ENCODE measurements at regions not wholly inside any gene's neighbourhood (a gene's known extent, or its start where the extent isn't known, plus 50 kb on each side); places are given as distances from the start of the nearest gene placed in this dataset.
"Not testable (repeated sequence)": the region's sequence is repeated elsewhere in the genome, so short reads cannot be mapped to it uniquely, and the experiment has no call there.

DNA sequence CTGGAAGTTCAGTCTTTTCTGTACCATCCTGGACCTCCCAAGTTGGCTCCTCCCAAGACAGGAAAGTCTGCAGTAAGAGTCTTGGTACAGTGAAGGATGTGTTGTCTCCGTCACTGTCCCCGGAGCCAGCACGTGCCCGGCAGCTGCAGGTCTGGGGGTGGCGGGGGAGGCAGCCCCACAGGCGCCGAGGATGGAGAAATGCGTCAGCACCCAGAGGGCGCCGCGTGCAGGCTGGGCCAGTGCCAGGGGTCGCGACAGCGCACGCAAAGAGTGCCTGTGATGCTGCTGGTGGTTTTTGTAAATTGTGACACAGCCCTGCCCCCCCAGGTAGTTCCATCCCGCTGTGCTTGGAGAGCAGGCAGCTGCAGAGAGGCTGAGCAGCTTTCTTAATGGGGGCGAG is 1200.5 kb downstream of the BRD1 start:
- no peak for DNase-seq

DNA sequence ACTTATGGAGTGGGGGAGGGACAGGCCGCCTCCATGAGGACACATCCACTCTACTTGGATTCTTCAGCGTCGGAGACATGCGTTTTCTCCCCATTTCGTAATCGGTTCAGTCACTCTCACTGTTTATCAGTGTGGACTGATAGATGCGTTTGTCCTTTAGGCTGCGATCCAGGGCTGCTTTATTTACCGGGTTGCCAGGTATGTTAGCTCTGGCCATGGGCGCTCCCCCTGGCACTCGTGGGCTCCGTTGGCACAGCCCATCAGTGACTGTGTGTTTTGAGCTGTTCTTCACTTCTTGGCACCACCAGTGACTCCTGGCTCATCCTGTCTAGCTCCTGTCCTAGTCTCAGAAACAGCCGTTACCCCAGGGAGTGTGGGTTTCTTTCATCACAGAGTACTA is 1203.3 kb downstream of the BRD1 start:
- no peak for DNase-seq

DNA sequence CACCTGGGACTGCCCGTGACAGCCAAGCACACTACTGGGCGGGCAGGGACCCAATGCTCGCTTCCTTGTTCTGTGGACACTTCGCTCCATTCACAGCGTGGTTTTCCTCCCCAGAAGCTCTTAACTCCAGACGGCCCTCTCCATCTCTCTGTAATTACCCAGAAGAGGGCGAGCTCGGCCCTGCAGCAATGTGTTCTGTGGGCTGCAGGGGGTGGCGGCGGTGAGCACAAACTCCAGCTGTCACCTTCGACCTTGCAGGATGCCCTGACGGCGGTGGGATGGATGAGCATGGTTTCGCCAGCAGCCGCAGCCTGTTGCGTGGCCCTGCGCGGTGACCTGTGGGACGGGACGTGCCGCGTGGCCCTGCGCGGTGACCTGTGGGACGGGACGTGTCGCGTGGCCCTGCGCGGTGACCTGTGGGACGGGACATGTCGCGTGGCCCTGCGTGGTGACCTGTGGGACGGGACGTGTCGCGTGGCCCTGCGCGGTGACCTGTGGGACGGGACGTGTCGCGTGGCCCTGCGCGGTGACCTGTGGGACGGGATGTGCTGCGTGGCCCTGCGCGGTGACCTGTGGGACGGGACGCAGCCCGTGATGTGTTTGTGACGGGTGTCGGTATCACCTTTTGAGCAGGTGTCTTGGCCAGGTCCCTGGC is 1204.7 kb downstream of the BRD1 start:
- no peak for DNase-seq

DNA sequence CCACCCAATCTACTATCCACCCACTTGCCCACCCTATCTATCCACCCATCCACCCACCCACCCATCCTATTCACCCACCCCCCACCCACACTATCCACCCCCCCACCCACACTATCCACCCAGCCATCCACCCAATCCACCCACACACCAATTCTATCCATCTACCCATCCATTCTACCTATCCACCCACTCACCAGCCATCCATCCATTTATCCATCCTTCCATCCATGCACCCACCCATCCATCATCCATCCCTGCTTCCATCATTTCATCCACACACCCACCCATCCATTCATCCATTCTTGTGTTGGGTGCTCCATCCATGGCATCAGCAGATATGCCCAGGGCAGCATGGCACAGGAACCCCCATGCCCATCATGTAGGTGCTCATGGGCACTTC is 1206.6 kb downstream of the BRD1 start:
- no peak for DNase-seq

DNA sequence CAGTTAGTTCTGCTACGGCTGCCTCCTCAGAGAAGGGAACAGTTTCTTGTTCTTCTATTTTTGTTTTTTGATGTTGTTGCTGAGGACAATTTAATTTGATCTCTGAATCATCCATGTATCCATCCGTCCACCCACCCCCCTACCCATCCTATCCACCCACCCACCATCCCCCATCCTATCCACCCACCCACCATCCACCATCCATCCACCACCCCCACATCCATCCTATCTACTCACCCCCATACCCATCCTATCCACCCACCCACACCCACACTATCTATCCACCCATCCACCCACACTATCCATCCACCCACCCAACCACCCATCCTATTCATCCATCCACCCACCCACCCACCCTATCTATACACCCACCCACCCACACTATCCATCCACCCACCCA is 1207.2 kb downstream of the BRD1 start:
- DNase-seq, result not testable (repeated sequence)

DNA sequence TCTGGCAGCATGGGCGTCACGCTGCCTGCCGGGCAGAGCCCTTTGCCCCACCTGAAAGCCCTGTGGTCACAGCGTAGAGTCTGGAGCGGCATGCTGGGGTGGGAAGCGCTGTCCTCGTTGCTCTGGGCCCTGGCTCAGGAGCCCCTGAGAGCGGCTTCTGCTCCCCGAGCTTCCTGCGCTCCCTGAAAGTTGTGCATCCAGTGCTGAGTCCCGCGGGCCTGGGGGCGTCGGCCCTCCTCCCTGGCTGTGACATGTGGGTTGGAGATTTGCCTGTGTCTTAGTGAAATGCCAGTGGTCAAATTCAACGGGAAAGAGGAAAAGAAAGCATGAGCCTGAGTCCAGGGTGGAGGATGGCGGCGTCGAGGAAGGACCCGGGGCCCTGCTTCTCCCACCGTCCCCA is 1208.0 kb downstream of the BRD1 start:
- DNase-seq, result no peak

DNA sequence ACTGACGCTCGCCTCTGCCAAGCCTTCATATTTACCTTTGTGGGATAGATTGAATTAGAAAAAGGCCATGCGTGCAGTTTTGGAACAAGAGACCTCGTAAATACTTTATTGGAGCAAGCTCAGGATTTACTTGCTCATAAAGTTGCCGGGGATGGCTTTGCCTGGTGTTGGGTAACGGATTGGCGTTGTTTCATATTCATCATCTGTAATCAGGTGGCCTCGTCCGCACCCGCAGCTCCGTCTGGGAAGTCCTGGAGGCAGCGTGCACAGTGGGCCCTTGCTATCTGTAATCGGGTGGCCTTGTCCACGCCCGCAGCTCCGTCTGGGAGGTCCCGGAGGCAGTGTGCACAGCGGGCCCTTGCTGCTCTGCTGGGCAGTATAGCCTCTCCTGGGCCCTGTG is 1209.3 kb downstream of the BRD1 start:
- no peak for DNase-seq

DNA sequence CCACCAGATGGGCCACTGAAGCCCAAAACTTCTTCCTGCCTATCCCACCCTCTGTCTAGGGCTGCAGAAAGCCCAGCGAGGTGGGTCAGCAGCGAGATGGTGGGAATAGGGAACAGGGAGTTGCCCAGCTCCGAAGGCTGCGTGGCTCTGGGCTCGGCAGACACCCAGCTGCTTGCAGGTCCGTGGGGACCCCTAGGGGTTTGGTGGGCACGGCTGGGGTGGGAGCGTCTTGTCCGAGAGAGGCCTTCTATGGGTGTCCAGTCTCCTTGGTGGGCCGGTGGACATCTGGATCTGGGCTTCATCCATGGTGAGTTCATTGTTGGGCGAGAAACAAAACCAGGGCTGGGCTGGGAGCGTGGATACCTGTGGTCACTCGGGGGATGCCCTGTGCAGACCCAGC is 1211.0 kb downstream of the BRD1 start:
- no peak for DNase-seq

DNA sequence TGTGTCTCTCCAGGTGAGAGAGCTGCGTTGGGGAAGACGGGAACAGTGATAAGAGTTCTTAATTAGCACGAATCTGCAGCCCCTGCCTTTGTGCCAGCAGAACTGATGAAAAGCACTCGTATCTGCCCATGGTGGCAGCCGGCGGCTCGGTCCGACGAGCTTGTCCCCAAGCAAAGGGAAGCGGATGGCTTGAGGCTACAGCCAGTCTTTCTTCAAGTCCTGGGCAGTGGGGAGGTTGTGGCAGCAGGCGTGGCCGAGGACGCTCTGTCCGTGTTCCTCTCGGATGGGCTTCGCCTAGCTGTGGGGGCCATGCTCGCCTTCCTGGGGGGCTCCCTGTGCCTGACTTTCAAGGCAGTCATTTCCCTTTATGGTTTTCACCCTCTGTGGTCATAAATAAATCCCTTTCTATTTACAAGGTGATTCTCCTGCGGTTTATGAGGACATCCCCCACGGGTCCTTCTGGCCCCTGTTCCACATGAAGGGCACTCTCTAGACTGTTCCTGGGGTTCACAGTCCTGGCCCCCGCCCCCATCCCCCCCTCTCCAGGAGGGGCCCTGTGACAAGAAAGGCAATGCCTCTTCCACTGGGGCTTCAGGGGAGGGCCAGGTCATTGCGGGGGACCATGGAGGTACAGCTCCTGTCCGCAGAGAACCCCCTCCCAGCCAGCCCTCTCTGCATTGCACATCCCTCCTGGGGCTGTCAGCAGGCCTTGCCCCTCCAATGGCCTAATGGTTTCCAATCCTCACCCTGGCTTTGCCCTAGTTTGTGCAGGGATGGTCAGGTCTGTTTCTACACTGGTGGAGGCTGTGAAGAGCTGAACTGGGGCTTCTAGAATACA is 1212.3 kb downstream of the BRD1 start:
- DNase-seq, result no peak

DNA sequence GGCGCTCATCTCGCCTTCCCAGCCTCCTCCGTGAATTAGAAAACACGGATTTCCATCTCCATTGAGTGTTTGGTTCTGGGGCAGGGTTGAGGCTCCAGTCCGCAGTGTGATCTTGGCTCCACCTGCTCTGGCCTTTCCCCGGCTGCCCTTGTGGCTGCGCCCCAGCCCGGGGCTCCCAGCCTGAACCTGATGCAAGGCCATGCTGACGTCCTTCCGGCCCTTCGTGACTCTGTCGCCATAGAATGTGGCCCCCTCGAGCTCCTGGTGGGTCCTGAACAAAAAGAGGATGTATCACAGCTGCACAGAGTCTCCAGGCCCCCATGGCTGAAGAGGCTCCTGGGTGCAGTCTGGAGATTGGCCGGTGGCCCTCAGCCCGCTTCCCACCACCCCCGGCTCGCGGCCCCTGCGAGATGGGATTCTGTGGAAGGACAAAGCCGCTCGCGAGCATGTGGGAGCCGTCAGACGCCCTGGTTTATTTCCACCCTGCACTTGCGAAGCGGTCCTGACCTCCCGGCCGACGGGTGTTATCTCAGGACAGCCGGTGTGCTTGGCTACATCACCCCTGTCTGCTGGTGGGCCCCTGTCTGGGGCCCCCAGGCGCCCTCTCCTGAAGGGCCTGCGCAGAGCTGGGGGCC is 1214.0 kb downstream of the BRD1 start:
- no peak for DNase-seq

DNA sequence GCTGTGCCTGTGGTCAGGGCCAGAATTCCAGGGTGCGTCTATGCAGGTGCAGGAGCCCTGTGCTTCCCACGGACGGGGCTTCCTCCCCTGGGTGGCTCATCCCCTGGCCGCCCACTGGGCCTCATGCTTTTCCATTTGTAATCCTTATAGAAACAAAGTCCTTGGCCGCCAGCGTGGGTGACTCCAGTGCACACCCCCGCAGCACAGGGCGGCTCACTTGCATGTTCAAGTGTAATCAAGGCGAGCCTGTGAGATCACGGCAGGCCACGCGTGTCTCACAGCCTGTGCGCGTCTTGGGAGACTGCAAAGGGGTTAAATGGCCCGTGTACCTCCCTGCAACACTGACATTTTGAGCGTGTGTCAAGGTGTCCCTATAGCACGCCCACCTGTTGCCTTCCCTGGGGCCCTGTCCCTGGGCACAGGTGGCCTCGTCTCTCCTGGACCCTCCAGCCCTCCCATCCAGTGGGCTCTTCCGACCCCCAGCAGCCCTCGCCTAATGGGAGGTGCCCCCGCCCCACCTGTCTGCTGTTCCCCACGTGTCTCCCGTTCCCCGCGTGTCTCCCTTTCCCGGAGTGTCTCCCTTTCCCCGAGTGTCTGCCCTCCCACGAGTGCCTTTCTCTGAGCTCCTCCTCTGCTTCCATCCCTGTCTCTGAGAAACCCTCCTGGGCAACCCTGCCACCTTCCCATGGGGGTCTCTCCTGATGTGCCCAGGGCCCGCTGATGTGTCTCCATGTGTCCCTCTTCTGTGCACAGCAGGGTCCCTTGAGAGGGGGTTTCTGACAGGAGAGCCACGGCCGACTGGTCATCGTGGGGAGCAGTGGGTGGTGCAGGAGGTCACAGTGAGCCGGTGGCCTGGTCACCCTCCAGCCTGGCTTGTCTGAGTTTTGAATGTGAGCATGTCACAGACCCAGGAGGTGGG is 1215.3 kb downstream of the BRD1 start:
- DNase-seq, result no peak

DNA sequence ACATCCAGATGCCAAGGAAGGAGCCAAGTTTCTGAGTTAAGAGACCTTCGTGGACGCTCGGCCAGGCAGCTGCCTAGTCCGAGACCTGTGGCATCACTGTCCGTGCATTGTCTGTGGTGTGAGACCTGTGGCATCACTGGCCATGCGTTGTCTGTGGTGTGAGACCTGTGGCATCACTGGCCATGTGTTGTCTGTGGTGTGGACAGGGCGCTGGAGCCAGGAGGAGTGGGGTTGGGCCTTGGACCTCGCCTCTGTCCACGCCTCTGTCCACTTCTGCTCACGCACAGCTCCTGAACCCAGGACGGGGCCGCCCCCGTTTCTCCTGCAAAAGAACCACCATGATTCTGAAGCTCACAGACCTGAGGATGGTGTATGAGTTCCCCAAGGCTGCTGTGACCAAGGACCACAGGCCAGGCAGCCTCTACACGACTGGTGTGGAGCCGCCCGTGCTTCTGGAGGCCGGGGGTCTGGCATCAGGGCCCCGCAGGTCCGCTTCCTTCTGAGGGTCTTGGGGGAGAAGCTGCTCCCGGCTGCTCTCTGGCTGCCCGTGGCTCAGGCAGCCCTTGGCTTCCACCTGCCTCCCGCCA is 1218.3 kb downstream of the BRD1 start:
- no peak for DNase-seq

DNA sequence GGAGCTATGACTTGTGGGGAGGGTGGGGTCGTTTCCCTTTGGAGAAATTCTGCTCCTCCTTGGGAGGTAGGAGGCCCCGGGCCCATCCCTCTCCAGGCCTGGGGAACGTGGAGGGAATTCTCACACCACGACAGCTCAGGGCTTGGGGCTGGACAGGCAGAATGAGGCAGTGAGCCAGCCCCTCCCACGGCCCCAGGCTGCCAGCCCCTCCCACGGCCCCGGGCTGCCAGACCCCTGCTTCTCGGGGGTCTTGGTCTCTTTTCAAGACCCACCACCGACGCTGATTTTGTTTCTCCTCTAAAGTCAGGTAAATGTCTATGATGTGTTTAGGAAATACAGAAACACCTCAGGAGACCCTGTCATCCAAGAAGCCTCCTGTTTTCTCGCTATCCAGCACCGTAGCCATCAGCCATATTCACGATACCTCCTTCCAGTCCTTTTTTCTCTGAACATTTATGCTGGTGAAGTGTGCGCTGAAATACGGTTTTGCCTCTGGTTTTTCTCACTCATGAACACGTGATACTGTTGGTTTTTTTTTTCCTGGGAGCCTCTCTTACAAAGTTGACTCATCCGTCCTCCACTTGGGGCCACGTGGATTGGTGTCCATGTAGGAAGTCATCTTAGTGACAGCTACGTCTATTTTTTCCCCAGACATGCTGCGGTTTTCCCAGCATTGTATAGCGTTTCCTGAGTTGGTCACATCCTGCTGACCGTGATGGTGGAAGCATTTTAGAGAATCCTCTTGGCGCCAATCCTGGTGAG is 1219.6 kb downstream of the BRD1 start:
- no peak for DNase-seq

DNA sequence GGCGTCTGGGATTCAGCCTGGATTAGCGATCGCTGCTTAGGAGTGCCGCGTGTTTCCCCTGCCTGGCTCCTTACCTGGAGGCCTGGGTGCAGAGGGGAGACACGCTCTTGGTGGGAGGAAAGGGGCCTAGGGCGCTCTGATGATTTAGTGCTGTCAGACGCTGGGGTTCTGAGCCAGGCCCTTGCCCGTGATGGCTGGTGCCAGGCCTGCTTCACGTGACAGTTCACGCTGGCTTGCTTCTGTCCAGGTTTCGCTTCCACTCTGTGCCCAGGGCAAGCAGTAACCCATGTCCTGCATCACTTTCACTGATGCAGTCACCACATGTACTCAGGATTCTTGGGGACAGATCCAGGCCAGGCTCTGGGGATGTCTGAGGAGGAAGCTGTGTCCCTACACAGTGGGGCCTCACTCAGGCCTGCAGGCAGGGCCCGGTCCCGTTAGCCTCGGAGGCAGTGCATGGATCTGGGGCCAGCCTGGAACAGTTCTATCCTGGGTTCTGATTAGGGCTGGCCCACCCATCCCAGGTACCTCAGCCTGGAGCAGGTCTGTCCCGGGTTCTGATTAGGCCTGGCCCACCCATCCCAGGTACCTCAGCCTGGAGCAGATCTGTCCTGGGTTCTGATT is 1220.9 kb downstream of the BRD1 start:
- no peak for DNase-seq

DNA sequence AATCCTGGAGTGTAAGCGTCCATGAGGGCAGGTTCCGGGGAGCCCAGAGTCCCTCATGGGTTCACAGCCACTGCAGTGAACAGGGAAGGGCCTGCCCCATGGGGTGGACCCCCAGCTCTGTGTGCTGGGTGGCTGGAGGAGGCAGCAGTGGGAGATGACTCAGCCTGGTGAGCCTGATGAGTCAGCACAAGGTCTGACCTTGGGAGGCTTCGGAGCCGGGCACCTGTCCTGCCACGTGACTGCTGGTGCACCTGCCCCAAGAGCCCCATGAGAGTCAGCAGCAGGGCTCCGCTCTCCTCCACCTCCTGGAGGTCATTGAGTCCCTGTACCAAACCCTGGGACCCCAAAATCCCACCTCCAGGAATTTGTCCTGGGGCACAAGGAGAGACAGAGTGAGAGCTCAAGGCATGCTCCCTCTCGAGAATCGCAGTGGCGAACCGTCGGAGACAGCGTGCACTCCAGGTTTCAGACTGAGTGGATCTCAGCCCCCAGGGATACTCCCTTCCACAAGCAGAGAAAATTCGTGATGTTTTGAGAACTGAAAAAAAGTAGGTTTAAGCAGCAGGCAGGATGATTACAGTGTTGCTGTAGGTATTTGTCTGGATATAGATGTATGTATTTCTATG is 1221.7 kb downstream of the BRD1 start:
- no peak for DNase-seq

DNA sequence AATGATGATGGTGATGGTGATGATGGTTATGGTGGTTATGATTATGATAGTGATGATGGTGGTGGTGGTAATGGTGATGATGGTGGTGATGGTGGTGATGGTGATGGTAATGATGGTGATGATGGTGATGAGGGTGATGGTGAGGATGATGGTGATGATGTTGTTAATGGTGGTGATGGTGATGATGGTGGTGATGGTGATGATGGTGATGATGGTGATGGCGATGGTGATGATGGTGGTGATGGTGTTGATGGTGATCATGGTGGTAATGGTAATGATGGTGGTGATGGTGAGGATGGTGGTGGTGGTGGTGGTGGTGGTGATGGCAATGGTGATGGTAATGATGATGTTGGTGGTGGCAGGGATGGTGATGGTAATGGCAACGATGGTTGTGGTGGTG is 1222.5 kb downstream of the BRD1 start:
- no peak for DNase-seq

DNA sequence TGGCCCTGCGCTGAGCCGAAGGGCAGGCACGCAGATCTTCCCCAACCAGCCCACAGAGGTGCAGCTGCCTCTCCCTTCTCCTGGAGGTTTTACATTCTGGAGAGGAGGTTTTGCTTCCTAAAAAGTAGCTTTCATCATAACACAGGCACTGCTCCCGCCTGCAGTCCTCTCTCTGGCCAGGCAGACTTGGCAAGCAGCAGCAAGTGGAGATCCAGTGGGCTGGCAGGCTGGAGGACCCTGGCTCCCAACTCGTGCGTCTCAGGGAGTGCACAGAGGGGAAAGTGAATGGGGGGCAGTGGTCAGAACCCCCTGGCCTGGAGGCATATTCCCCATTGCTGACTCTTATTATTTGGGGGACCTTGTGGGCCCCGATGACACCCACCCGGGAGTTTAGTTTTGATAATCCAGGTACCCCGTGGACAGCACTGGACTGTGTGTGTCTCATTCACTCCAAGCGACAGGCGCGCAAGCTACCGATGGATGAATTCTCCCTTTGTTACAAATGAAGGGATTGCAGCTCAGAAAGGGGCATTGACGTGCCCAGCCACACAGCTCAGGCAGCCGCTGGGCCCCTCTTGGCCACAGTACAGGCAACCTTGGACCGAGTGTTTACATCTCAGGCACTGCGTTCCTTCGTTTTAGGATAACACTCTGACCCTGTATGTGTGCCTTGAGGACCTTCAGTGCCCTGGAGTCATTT is 1223.9 kb downstream of the BRD1 start:
- no peak for DNase-seq

DNA sequence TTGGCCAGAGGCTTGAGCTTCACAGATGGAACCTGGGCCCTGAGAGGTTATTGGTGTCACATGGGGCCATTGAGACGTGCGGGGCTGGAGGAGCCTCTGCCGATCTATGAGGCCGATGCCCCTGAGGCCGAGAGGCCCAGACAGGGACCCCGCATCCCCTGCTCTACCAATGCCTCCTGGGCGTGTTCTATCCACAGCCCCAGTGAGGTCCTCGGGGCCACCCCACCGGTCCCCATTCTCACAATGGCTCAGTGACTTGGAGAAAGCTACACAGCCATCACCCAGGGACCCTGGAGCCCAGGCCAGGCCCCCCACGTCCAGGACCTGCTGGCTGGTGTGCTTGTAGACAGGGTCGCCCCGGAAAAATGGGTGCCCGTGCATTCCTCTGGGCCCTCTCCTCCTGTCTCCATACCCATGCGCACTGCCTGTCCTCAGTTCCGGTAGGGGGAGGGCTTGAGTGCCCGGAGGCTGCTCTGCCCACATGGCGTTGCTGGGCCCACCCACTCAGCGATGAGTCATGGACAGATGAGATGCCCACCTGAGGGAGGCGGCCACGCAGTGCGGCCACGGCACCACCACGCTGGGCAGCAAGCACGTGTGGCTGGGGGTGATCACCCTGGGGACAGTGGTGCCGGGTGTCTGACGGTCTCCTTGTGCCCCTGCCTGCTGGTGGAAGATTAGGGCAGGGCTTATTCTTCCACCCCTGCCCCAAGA is 1224.7 kb downstream of the BRD1 start:
- DNase-seq, result no peak

DNA sequence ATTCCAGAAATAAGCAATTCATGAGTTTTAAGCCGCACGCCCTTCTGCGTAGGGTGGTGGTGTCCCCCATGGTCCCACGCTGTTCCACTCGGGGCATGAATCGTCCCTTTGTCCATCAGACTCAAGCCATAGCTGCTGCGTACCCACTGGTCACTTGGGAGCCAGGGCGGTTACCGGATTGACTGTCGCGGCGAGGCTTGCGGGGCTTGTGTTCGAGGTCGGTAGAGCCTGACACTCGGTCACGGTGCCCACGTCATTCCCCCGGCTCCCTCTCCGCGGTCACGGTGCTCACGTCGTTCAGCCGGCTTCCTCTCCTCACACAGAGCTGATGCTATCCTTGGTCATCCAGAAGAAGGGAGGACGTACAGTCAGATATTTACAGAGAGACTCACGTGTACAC is 1227.0 kb downstream of the BRD1 start:
- no peak for DNase-seq

DNA sequence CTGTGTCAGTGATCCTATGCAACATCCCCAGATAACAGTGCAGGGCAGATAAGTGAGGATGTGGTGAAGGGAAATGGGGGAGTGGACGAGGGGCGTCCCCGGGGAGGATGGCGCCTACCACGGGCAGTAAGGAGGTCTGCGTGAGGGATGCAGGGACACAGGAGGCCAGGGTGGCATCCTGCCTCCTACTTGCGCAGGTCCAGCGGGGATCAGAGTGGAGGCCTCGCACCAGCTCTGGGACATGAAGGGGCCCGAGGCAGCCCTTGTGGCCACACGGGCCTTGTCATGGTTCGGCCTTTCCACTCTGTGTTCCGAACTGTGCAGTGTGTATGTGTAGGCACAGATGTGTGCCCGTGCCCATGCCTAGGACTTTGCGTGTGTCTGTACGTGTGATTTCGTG is 1227.5 kb downstream of the BRD1 start:
- DNase-seq, result no peak

Measured in activated CD4-positive, alpha-beta T cell treated with anti-CD3 and anti-CD28 coated beads, Interleukin-2, amount 50 U/mL, for 16 hours (primary cell).